ENCODE measurements at regions not wholly inside any gene's neighbourhood (a gene's known extent, or its start where the extent isn't known, plus 50 kb on each side); places are given as distances from the start of the nearest gene placed in this dataset.

DNA sequence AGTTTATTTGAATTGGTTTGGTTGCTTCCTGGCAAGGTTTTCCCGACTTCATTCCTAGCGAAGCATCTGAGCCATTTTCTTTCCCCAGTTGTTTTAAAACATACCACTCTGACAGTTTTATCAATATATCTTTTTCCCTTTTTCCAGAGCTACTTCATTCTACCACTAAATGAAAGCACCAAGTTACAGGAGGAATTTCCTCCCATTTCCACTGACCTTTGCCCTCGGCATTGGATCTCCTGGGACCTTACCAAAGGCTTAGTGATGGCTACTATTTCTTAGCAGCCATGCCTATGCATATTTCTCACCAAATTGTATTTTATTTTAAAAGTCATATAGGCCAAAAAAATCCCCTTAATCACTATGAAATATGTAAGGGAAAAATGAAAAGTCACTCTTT lies 150.5 kb downstream of the ZNF330 start:
- TF ChIP-seq CTCF (IDR thresholded peaks at IDR 0.05; ENCODE audit: low read depth, low read length, missing input control): no peak
- no peaks in the 10 kb centered on the region for H3K27me3 ChIP-seq (ENCODE audit: control insufficient read depth in 4 of 4, insufficient read depth in 4 of 4, low read length in 3 of 4)
- no peak overlapping the region for H3K4me3 ChIP-seq (ENCODE audit: low read depth in 1 of 3, low read length in 3 of 3)
- WGBS: 85% methylated on average over 3 of the region's 3 CpGs
- no peaks in the 10 kb centered on the region for H3K9me3 ChIP-seq (ENCODE audit: control insufficient read depth in 4 of 4, low read length in 3 of 4)
- H3K4me1 ChIP-seq (ENCODE audit: control insufficient read depth in 4 of 4, insufficient read depth in 4 of 4, low read length in 3 of 4): no peaks in the 10 kb centered on the region
- no peaks in the 10 kb centered on the region for H3K36me3 ChIP-seq (ENCODE audit: control insufficient read depth in 4 of 4, insufficient read depth in 3 of 4, low read depth in 1 of 4, low read length in 3 of 4)
- no peak for DNase-seq (ENCODE audit: low spot score)
- H3K27ac ChIP-seq (ENCODE audit: low read depth in 1 of 2, low read length in 2 of 2): no peak overlapping the region
- H3K9ac ChIP-seq (ENCODE audit: low read depth in 1 of 2, low read length in 2 of 2): no peak overlapping the region

GRCh38 chr4:141375855-141376254 lies 155.2 kb downstream of the ZNF330 start:
- Histone ChIP-seq H3K9ac (ENCODE audit: low read depth in 1 of 2, low read length in 2 of 2) (no peak overlapping the region), H3K4me3 (ENCODE audit: low read depth in 1 of 3, low read length in 3 of 3) (no peak overlapping the region), H3K36me3 (ENCODE audit: control insufficient read depth in 4 of 4, insufficient read depth in 3 of 4, low read depth in 1 of 4, low read length in 3 of 4) (no peaks in the 10 kb centered on the region), H3K4me1 (ENCODE audit: control insufficient read depth in 4 of 4, insufficient read depth in 4 of 4, low read length in 3 of 4) (no peaks in the 10 kb centered on the region), H3K27me3 (ENCODE audit: control insufficient read depth in 4 of 4, insufficient read depth in 4 of 4, low read length in 3 of 4) (no peaks in the 10 kb centered on the region), H3K27ac (ENCODE audit: low read depth in 1 of 2, low read length in 2 of 2) (no peak overlapping the region), H3K9me3 (ENCODE audit: control insufficient read depth in 4 of 4, low read length in 3 of 4) (no peaks in the 10 kb centered on the region)
- TF ChIP-seq JUND (IDR thresholded peaks at IDR 0.05): no peak
- no peak for TF ChIP-seq CTCF (IDR thresholded peaks at IDR 0.05; ENCODE audit: low read depth, low read length, missing input control)
- TF ChIP-seq, protein P1, sequence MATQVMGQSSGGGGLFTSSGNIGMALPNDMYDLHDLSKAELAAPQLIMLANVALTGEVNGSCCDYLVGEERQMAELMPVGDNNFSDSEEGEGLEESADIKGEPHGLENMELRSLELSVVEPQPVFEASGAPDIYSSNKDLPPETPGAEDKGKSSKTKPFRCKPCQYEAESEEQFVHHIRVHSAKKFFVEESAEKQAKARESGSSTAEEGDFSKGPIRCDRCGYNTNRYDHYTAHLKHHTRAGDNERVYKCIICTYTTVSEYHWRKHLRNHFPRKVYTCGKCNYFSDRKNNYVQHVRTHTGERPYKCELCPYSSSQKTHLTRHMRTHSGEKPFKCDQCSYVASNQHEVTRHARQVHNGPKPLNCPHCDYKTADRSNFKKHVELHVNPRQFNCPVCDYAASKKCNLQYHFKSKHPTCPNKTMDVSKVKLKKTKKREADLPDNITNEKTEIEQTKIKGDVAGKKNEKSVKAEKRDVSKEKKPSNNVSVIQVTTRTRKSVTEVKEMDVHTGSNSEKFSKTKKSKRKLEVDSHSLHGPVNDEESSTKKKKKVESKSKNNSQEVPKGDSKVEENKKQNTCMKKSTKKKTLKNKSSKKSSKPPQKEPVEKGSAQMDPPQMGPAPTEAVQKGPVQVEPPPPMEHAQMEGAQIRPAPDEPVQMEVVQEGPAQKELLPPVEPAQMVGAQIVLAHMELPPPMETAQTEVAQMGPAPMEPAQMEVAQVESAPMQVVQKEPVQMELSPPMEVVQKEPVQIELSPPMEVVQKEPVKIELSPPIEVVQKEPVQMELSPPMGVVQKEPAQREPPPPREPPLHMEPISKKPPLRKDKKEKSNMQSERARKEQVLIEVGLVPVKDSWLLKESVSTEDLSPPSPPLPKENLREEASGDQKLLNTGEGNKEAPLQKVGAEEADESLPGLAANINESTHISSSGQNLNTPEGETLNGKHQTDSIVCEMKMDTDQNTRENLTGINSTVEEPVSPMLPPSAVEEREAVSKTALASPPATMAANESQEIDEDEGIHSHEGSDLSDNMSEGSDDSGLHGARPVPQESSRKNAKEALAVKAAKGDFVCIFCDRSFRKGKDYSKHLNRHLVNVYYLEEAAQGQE (IDR thresholded peaks at IDR 0.05): no peak
- no peak for TF ChIP-seq HNF4G (IDR thresholded peaks at IDR 0.05)
- TF ChIP-seq TAF1 (conservative IDR thresholded peaks at IDR 0.05): no peak
- TF ChIP-seq SP1 (IDR thresholded peaks at IDR 0.05): no peak
- TF ChIP-seq ATF3 (IDR thresholded peaks at IDR 0.05): no peak
- TF ChIP-seq, protein P2, sequence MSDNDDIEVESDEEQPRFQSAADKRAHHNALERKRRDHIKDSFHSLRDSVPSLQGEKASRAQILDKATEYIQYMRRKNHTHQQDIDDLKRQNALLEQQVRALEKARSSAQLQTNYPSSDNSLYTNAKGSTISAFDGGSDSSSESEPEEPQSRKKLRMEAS (IDR thresholded peaks at IDR 0.05): no peak
- TF ChIP-seq NR2F2 (IDR thresholded peaks at IDR 0.05): no peak
- no peak for TF ChIP-seq EGR1 (IDR thresholded peaks at IDR 0.05; ENCODE audit: low read depth in 2 of 2)
- no peak for TF ChIP-seq HNF4A (conservative IDR thresholded peaks at IDR 0.05)
- no peak for TF ChIP-seq RXRA (IDR thresholded peaks at IDR 0.05)
- TF ChIP-seq RAD21 (IDR thresholded peaks at IDR 0.05): no peak
- TF ChIP-seq FOXA1 (IDR thresholded peaks at IDR 0.05): no peak
- no peak for TF ChIP-seq GABPA (IDR thresholded peaks at IDR 0.05 in 1 of 2, conservative IDR thresholded peaks at IDR 0.05 in 1 of 2)
- no peak for TF ChIP-seq ZBTB33 (IDR thresholded peaks at IDR 0.05)
- no peak for TF ChIP-seq FOXA2 (IDR thresholded peaks at IDR 0.05)
- TF ChIP-seq YY1 (IDR thresholded peaks at IDR 0.05): no peak
- 63% methylated on average over 2 of the region's 2 CpGs for WGBS
- DNase-seq (ENCODE audit: low spot score): no peak
